GM18909 (cell line): ENCODE measurements at regions not wholly inside any gene's neighbourhood (a gene's known extent, or its start where the extent isn't known, plus 50 kb on each side); places are given as distances from the start of the nearest gene placed in this dataset.
"Not testable (repeated sequence)": the region's sequence is repeated elsewhere in the genome, so short reads cannot be mapped to it uniquely, and the experiment has no call there.

ENCODE experiments used
- ATAC-seq: cut with Tn5 transposase; IDR thresholded peaks from one replicate; pipeline ENCODE4 v1.9.1; 2021; ENCODE audit warnings: mild to moderate bottlenecking; ENCODE audit not compliant: unreplicated experiment, poor library complexity

GRCh38 chr7:110388457-110388856 is 702.5 kb upstream of the LRRN3 start:
- ATAC-seq, result no peak

DNA sequence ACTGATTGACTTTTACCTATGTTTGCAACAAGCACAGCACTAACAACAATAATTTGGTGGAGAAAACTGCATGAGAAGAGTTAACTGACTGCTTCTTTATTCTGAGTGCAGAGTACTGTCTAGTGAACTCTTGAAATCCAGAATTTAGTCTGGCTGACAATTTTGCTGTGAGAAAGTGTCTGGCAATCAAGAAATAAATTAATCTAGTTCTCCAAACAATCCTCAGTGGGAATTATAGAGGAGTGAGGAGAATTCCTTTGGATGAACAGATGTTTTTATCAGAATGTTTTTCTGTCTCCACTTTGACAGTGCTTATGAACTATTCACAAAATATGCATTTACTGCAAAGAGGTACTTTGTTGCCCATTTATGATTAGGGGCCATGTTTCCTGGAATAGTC is 694.9 kb upstream of the LRRN3 start:
- no peak for ATAC-seq

- ATAC-seq, result no peak
These were observed 692.8 kb upstream of the LRRN3 start for GRCh38 chr7:110397927-110398660.

DNA sequence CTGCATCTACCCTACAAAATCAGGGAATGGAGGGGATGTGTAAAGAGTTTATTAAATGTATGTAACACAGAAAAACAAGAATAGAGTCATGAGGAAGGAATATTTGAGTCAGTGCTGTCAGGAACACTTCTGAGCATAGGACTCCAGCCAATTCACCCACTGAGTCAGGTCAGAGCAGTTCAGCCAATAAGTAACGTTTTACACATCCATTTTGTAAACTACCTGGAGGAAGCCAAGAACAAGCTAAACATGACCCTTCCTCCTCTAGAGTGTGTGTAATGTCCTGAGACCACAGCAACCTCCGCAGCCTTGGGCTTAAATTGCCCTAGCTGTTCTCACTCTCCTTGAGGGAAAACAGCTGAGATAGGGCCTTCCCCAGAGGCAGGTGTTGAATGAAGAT is 691.5 kb upstream of the LRRN3 start:
- no peak for ATAC-seq

GRCh38 chr7:110400411-110400810 is 690.5 kb upstream of the LRRN3 start:
- ATAC-seq, result no peak

DNA sequence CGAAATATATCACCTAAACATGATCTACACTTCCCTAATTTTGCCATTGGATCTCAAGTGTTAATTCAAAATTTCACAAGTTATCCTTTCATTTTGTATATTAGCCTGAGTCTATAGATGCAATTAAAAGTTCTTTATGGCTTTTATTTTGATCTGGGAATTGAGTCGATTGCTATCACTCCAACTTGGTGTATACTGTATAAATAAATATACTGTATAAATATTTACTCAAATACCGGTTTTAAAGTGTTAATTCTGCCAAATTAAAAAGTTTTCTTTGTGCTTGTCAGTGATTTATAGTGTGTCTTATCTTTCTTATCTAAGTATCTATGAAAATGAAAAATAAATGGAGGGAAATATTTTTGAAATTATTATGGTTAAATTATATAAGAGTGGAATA is 683.7 kb upstream of the LRRN3 start:
- ATAC-seq, result no peak

DNA sequence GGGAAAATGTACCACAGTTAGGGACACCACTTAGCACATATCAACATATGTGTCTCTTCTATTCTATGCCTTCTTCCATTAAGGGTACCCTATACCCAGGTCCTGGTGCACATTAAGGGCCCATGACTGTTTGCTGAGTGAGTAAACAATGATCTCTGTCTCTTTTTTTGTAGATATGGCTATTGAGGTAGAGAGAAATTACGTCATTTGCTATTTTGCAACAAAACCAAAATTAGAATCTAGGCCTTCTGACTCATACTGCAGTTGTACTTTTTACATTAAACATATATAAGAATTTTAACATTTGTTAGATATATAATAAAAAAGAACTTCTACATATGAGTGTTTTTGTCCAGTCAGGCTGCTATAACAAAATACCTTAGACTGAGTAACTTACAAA is 683.2 kb upstream of the LRRN3 start:
- no peak for ATAC-seq

GRCh38 chr7:110412614-110413013 is 678.3 kb upstream of the LRRN3 start:
- ATAC-seq, result no peak

DNA sequence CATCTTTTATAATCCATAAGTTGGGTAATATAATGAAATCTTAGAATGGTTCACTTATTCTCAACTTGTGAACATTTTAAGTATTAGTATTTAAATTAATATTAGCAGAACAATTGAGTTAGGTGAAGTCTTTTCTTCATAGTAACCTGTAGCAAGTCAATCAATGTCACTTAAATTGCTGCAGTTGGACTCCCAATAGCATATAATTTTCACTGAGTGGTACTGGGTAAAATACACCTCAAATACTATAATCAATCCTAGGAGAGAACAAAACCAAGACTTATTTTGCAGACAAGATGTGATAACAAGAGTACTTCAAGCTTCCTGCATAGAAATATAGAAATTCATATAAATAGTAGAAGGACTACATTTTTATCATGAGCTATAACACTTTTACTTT is 677.9 kb upstream of the LRRN3 start:
- ATAC-seq, result no peak

DNA sequence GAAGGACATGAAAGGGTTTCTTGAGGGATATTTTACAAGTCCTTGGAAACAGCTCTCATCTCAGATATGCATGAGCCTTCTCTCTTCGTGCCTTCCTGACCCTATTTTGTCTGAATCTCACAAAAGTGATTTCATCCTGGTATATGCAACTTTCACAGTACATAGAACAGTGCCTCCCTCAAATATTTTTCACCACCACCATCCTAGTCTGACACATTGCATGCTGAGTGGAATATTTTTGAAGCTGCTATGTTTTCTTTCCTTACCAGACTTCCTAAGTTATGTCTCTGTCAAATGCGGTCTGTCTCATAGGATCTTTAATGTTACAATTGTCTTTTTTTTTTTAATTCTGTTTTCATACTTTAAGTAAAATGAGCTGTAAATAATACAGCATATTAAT is 673.3 kb upstream of the LRRN3 start:
- no peak for ATAC-seq

- no peak for ATAC-seq
These were observed 672.2 kb upstream of the LRRN3 start for GRCh38 chr7:110418659-110419280.

GRCh38 chr7:110420788-110421187 is 670.1 kb upstream of the LRRN3 start:
- ATAC-seq, result no peak

GRCh38 chr7:110421490-110422241 is 669.3 kb upstream of the LRRN3 start:
- no peak for ATAC-seq

GRCh38 chr7:110432061-110432553 is 658.8 kb upstream of the LRRN3 start:
- no peak for ATAC-seq

DNA sequence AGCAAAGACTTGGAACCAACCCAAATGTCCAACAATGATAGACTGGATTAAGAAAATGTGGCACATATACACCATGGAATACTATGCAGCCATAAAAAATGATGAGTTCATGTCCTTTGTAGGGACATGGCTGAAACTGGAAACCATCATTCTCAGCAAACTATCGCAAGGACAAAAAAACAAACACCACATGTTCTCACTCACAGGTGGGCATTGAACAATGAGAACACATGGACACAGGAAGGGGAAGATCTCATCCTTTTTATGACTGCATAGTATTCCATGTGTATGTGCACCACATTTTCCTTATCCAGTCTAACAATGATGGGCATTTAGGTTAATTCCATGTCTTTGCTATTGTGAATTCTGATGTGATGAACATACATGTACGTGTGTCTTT is 652.0 kb upstream of the LRRN3 start:
- not testable (repeated sequence) for ATAC-seq

DNA sequence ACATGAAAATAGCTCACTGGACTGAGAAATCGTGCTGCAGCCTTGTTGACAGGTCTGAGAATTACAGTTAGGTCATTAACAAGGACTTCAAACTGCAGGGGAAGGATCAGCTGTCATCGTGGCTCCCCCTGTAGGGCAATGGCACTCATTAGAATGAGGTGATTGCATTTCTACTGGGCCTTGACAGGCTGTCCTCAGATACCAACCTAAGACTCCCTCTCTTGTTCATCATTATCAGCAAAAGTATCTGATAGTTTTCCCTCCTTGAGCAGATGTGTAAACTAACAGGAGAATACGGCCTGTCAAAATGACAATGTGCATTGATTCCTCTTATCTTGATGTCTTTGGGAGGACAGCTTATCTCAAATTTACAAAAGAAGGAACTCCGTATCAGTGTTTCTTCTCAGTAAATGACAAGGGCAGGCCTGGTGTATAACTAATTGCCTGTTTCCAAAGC is 648.5 kb upstream of the LRRN3 start:
- no peak for ATAC-seq

- no peak for ATAC-seq
These were observed 644.3 kb upstream of the LRRN3 start for GRCh38 chr7:110446658-110447057.

DNA sequence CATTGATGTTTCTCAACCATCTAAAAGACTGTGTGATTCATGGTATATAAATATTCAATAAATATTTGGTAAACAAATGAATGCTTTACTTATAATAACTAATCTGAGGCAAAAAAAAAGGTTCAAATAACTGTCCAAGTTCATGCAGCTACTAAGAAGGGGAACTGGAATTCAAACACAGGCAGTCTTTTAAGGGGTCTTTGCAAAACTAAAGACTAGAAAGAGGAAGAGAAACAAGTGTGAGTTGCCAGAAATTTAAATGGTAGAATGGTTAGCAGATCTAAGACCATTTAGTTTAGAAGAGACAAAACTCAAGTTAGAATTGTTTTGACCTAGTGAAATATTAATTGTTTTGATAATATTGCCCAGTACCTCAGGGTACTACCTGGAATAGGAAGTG is 642.0 kb upstream of the LRRN3 start:
- ATAC-seq, result no peak

DNA sequence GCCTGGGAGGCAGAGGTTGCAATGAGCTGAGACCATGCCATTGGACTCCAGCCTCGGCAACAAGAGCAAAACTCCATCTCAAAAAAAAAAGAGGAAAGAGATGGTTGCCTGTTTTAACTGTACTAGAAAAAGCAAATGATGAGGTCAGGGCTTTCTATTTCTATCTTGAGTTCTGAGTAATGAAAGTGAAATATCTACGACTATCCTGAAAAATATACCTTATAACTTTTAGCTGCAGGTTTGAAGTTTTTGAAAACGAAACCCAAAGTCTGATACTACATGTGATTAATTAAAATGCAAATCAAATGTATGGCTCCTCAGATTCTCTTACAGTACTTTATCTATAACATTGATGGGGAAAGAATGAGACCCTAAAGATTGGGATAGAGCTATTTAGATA is 636.2 kb upstream of the LRRN3 start:
- ATAC-seq, result no peak

DNA sequence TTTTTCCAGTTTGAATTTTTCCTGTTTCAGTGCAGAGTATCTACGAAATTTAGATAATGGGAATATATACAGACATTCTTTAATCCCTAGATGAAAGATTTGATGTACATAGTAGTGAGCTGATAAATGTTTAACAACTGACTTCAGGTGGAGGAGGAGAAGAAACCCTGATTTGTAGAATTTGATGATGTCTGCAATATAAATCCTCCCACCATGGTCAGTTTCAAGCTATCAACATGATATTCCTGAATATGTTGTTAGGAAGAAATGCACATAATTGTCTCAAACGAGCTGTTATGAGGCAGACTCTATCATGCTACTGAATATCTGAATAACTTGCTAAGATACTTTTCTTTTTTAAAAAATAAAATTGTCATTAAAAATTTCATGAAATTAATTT is 629.3 kb upstream of the LRRN3 start:
- no peak for ATAC-seq

- no peak for ATAC-seq
These were observed 620.5 kb upstream of the LRRN3 start for GRCh38 chr7:110470420-110470819.
